ENCODE measurements at regions not wholly inside any gene's neighbourhood (a gene's known extent, or its start where the extent isn't known, plus 50 kb on each side); places are given as distances from the start of the nearest gene placed in this dataset.
"Not testable (repeated sequence)": the region's sequence is repeated elsewhere in the genome, so short reads cannot be mapped to it uniquely, and the experiment has no call there.

DNA sequence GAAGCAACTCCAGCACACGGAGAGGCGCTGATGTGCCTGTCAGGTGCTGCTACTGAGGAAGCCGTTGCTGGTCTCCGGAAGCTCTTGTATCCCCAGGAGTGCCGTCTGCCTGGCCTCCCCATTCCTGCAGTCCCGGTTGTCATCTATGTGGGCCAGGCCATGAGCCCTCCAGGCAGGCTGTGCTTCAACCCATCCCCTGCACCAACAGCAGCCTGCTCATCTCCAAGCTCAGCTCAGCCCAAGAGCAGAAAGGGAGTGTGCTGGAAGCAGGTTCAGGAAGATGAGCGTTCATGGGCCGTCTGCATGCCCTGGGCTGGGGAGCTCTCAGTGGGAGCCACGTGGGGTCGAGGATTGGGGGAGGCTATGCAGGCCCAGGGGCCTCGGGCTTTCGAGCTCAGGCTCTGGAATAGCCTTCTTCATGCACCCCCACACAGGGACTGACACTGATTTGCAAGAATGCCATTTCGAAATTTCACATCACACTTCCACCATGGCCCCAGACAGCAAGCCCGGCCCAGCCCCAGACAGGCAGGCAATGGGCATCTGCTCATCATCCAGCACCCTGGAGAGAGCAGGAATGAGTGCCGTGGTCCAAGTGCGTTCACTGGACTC is 164.5 kb downstream of the KIF26A start:
- H3K4me3 Mint-ChIP-seq, result no peak overlapping the region
- peaks cover 0 to 6% (median 0%) of the 10 kb centered on the region in 7 donors for H3K9me3 Mint-ChIP-seq
- no peak overlapping the region for H3K27ac Mint-ChIP-seq
- ATAC-seq (ENCODE audit: low read depth in 2 of 2) (no peak), DNase-seq (no peak)
- no peaks in the 10 kb centered on the region for H3K36me3 Mint-ChIP-seq
- H3K27me3 Mint-ChIP-seq, result peaks cover 5 to 7% (median 5%) of the 10 kb centered on the region in 3 donors
- H3K4me1 Mint-ChIP-seq, result peaks cover 3 to 5% (median 5%) of the 10 kb centered on the region in 3 donors

DNA sequence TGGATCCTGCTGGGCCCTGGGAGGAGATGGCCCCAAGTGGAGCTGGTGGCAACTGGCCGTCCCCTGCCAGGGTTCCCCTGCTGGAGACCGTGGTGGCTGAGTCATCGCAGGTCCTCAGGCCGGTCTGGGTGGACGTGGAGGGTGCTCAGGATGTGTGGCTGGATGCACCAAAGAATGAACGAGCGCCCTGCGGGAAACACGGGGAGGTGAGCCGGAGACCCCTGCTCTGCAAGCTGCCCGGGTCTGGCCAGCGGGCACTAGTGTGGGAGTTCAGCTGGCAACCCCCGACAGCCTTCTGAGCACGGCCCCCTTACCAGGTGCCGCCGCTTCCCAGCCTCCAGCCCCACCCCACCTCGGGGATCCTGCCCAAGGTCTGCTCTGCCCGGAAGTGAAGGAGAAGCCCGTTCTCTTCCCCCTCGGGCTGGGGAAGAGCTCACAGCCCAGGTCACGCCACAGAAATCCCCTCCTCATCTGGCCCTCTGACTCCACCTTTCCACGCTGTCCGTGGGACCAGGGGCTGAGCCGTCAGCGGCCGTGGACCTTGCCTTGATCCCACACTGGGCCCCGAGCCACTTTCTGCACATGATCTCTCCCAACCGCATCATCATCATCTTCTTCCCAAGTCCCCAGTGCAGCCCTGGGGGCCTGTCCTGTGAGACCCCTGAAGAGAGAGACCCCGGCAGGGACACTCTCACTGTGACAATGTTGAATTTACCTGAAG is 165.5 kb downstream of the KIF26A start:
- Mint-ChIP-seq H3K9me3 (peaks cover 0 to 6% (median 0%) of the 10 kb centered on the region in 7 donors), H3K27ac (no peak overlapping the region), H3K36me3 (no peaks in the 10 kb centered on the region), H3K4me1 (peaks cover 3 to 5% (median 5%) of the 10 kb centered on the region in 3 donors), H3K4me3 (peak overlapping the region in 1 of 8 donors; percentile 47), H3K27me3 (peaks cover 5 to 7% (median 5%) of the 10 kb centered on the region in 3 donors)
- ATAC-seq (ENCODE audit: low read depth in 2 of 2), result no peak
- no peak for DNase-seq

DNA sequence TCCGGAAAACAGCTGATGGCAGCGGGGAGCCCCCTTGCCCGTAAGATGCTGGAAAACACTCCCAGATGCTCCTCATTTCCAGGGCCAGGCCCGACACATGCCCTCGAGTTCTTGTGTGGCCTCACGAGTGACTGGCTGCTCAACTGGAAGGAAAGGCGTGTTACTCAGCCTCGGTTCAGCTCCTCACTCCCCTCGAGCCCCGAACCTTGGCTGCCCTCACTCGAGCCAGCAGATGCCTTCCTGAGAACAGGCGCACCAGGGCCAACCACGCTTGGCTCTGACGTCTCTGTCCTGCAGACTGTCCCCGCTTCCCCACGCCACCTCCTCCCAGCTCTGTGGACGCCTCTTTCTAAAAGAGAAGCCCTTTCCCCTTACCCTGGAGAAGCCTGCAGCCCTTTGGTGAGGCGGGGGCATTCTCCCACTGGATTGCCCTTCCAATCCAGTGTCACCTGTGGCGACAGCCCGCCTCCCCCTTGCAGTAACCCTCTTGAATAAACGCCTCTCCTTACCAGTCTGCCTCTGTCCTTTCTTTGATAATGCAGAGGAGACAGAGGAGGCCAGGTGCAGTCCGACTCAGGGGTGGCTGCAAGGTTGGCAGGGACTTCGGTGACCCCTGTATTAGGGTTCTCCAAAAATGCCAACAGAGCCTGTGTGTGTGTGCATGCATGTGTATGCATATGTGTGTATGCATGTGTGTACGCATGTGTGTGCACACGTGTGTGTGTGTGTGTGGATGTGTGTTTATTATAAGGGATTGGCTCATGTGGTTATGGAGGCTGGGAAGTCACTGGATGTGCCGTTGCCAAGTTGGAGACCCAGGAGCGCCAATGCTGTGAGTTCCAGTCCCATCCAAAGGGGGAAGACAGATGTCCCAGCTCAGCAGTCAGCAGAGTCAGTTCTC is 166.3 kb downstream of the KIF26A start:
- Mint-ChIP-seq H3K27me3 (peaks cover 5 to 7% (median 5%) of the 10 kb centered on the region in 3 donors), H3K4me1 (peaks cover 3 to 5% (median 5%) of the 10 kb centered on the region in 3 donors), H3K27ac (no peak overlapping the region), H3K4me3 (no peak overlapping the region), H3K9me3 (peaks cover 0 to 6% (median 0%) of the 10 kb centered on the region in 7 donors), H3K36me3 (no peaks in the 10 kb centered on the region)
- DNase-seq (no peak), ATAC-seq (ENCODE audit: low read depth in 2 of 2) (no peak)

DNA sequence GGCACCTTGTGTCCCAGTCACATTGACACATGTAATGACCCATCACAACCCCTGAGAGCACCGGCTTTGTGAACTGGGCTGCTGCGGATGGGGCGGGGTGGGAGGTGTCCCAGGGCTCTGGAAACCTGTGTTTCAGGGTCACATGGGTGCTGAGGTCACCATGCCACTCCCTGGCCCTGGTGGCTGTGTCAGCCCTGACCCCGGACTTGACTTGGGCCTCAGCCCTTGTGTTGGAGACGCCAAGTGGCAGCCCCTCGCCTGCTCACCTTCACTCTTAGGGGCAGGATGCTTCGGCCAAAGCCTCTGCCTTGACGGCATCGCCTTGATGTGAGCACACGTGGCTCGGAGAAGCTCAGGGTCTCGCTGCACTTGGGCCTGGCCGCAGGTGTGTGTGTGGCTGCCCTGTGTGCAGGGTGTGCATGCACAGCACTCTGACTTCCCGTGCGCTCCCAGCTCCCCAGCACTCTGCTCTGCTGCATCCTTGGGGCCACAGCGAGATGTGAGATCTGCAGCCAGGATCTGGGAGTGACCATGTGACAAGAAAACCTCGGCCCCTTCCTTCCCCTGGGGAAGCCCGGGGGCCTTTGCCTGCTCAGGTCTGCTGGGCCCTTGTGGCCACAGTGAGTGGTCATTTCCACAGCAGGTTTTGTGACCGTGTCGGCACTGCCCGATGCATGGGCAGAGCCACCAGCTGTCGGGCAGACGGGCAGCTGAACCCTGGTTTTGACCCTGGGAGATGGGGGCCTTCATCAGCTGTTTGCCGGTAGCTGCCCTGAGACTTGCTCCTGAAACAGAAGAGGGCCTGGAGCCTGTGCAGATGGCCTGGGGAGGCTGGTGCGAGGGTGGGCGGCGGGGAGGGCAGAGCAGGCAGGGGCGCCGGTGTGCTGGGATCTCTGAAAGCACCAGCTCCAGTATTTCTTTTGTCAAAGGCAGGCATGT is 167.4 kb downstream of the KIF26A start:
- H3K27ac Mint-ChIP-seq, result no peak overlapping the region
- peaks cover 0 to 9% (median 5%) of the 10 kb centered on the region in 7 donors for H3K9me3 Mint-ChIP-seq
- H3K36me3 Mint-ChIP-seq, result no peaks in the 10 kb centered on the region
- no peak overlapping the region for H3K4me3 Mint-ChIP-seq
- ATAC-seq (ENCODE audit: low read depth in 2 of 2) (no peak), DNase-seq (no peak)
- H3K4me1 Mint-ChIP-seq, result peaks cover 3 to 5% (median 5%) of the 10 kb centered on the region in 3 donors
- H3K27me3 Mint-ChIP-seq, result peaks cover 5 to 7% (median 5%) of the 10 kb centered on the region in 3 donors

DNA sequence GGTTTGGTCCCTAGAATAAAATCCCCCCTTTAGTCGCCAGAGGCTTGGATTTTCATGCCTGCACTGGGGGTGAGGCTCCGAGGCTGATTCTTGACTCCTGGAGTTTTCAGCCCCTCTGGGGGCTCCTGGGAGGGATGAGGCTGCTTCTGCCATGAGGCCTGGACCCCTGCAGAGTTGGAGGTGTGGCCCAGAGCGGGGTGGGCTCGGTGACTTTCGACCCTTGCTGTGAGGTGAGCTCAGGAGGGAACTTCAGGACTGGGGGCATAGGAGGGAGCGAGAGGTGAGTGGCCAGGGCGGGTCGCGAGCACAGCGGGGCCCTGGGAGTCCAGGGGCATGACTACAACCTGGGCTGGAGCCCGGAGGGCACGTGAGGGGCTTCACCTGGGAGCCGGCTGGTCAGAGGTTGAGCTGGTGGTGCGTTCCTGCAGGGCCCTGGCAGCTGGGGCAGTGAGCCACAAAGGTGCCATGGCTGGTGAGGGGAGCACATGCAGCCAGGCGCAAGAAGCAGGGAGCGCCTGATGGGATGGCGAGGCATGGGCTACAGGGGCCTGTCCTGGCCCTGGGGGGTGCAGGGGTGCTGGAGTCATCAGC is 168.2 kb downstream of the KIF26A start:
- H3K27ac Mint-ChIP-seq, result no peak overlapping the region
- H3K36me3 Mint-ChIP-seq, result no peaks in the 10 kb centered on the region
- H3K4me3 Mint-ChIP-seq, result peak overlapping the region in 1 of 8 donors; percentile 15
- peaks cover 5 to 7% (median 5%) of the 10 kb centered on the region in 3 donors for H3K27me3 Mint-ChIP-seq
- DNase-seq (no peak), ATAC-seq (ENCODE audit: low read depth in 2 of 2) (no peak)
- peaks cover 0 to under 1% (median 0%) of the 10 kb centered on the region in 3 donors for H3K4me1 Mint-ChIP-seq
- peaks cover 2 to 11% (median 4%) of the 10 kb centered on the region in 7 donors for H3K9me3 Mint-ChIP-seq

DNA sequence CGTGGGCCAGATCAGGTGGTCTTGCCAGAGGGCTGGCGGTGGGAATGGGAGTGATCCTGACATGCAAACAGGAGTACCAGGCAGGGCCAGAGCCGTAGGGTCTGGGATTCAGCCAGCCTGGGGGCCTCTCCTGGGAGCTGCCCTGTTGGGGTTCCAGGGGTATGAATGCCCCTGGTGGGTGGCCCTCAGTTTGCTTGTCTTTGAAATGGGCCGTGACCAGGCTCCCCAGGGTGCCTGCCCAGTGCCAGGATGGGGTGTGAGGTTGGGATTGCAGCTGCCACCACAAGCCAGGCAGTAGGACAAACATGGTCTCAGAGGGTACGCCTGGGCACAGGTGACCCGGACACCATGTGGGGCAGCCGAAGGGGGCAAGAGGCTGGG is 168.8 kb downstream of the KIF26A start:
- peaks cover 5 to 7% (median 5%) of the 10 kb centered on the region in 3 donors for H3K27me3 Mint-ChIP-seq
- peaks cover 2 to 11% (median 4%) of the 10 kb centered on the region in 7 donors for H3K9me3 Mint-ChIP-seq
- H3K4me3 Mint-ChIP-seq, result no peak overlapping the region
- H3K36me3 Mint-ChIP-seq, result no peaks in the 10 kb centered on the region
- ATAC-seq (ENCODE audit: low read depth in 2 of 2), result no peak
- no peak overlapping the region for H3K27ac Mint-ChIP-seq
- no peaks in the 10 kb centered on the region for H3K4me1 Mint-ChIP-seq
- no peak for DNase-seq

- H3K9me3 Mint-ChIP-seq, result peaks cover 2 to 11% (median 4%) of the 10 kb centered on the region in 7 donors
- ATAC-seq (ENCODE audit: low read depth in 2 of 2) (no peak), DNase-seq (no peak)
- peaks cover 5 to 7% (median 5%) of the 10 kb centered on the region in 3 donors for H3K27me3 Mint-ChIP-seq
- no peaks in the 10 kb centered on the region for H3K36me3 Mint-ChIP-seq
- no peak overlapping the region for H3K27ac Mint-ChIP-seq
- H3K4me1 Mint-ChIP-seq, result no peaks in the 10 kb centered on the region
- H3K4me3 Mint-ChIP-seq, result no peak overlapping the region
Measured at GRCh38 chr14:104307627-104308401, 169.4 kb downstream of the KIF26A start.

GRCh38 chr14:104308534-104308933 is 170.1 kb downstream of the KIF26A start:
- ATAC-seq (ENCODE audit: low read depth in 2 of 2); H3K36me3 Mint-ChIP-seq; H3K4me3 Mint-ChIP-seq; H3K4me1 Mint-ChIP-seq; DNase-seq; H3K27ac Mint-ChIP-seq: not testable (repeated sequence)
- peaks cover 2 to 11% (median 4%) of the 10 kb centered on the region in 7 donors for H3K9me3 Mint-ChIP-seq
- peaks cover 5 to 11% (median 5%) of the 10 kb centered on the region in 3 donors for H3K27me3 Mint-ChIP-seq

DNA sequence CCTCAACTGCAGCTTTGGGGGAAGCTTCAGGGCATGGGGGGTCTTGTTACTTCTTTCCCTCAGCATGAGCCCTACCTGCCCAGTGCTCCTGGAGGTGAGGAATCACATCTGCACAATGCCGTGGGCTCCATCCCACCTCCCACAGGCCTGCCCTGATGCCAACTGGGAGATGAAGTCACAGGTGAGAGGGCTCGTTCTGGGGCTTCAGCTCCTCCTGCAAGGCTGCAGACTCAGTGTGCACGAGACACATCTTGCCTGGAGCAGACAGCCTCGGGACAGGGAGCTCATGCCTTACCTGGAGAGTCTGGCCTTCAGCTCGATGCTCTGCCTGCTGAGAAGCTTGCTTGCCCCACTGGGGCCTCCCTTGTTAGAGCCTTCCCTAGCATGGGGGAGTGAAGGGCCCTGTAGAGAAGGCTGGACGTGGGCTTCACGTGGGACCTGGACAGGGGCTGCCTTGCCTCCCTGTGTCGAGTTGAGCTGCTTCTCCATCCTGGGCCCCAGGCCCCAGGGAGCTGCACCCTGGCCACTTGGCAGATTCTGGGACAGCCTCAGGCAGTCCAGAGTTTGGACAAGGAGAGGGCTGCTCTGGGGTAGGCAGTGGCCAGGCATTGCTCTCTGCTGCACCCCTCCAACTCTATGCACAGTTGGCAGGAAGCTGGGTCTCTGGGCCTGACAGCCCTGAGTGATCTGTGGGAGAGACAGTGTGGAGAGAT is 171.4 kb downstream of the KIF26A start:
- ATAC-seq (ENCODE audit: low read depth in 2 of 2), result no peak
- no peaks in the 10 kb centered on the region for H3K4me1 Mint-ChIP-seq

DNA sequence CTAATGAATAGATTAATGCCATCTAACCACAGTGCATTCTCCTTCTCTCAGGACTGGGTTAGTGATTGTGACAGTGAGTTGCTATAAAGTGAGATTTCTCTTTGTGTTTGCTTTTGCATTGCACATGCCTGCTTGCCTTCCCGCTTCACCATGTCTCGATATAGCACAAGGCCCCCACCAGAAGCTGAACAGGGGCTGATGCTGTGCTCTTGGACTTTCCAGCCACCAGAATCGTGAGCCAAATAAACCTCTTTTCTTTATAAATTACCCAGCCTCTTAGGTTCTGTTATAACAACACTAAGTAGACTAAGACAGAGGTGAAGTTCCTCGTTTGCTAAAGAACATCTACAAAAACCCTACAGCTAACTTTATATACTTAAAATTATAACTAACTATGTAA is 173.0 kb downstream of the KIF26A start:
- peaks cover 2 to 11% (median 4%) of the 10 kb centered on the region in 7 donors for H3K9me3 Mint-ChIP-seq
- H3K36me3 Mint-ChIP-seq, result no peaks in the 10 kb centered on the region
- no peak overlapping the region for H3K27ac Mint-ChIP-seq
- DNase-seq, result no peak
- H3K27me3 Mint-ChIP-seq, result peaks cover 0 to 10% (median 3%) of the 10 kb centered on the region in 3 donors
- no peak overlapping the region for H3K4me3 Mint-ChIP-seq
- H3K4me1 Mint-ChIP-seq, result no peaks in the 10 kb centered on the region
- no peak for ATAC-seq (ENCODE audit: low read depth in 2 of 2)

More for the DNA sequence above, 171.4 kb downstream of the KIF26A start:
- no peak for DNase-seq
- Mint-ChIP-seq H3K36me3 (no peaks in the 10 kb centered on the region), H3K9me3 (peaks cover 2 to 11% (median 4%) of the 10 kb centered on the region in 7 donors), H3K27ac (no peak overlapping the region), H3K27me3 (peaks cover 4 to 12% (median 5%) of the 10 kb centered on the region in 3 donors), H3K4me3 (no peak overlapping the region)

- no peak overlapping the region for H3K4me3 Mint-ChIP-seq
- peaks cover 0 to 10% (median 4%) of the 10 kb centered on the region in 3 donors for H3K27me3 Mint-ChIP-seq
- H3K4me1 Mint-ChIP-seq, result no peaks in the 10 kb centered on the region
- ATAC-seq (ENCODE audit: low read depth in 2 of 2), result no peak
- peaks cover 2 to 11% (median 4%) of the 10 kb centered on the region in 7 donors for H3K9me3 Mint-ChIP-seq
- no peaks in the 10 kb centered on the region for H3K36me3 Mint-ChIP-seq
- H3K27ac Mint-ChIP-seq, result no peak overlapping the region
- DNase-seq, result no peak
Measured at GRCh38 chr14:104313674-104314073, 175.3 kb downstream of the KIF26A start.

Measured in naive B cell (primary cell).